HL-60 (cell line): ENCODE measurements at regions not wholly inside any gene's neighbourhood (a gene's known extent, or its start where the extent isn't known, plus 50 kb on each side); places are given as distances from the start of the nearest gene placed in this dataset.

Source experiments
- DNase-seq, 2 experiments: peaks; one replicate each; pipeline ENCODE4 v3.0.0-alpha.2; 2010 to 2020; ENCODE audit warnings: low read depth in 1 of 2, low spot score in 1 of 2
- H3K27ac ChIP-seq: fragments of 250-450 bp; sonication (Bioruptor Pico); replicated peaks from 2 replicates; pipeline ENCODE4 v1.5.1; 2020; ENCODE audit warnings: mild to moderate bottlenecking, moderate library complexity
- H3K27me3 ChIP-seq: fragments of 250-450 bp; sonication (Bioruptor Pico); 2 replicates; pipeline ENCODE4 v1.5.1; 2021; ENCODE audit warnings: mild to moderate bottlenecking, moderate library complexity; ENCODE audit not compliant: insufficient read depth, poor library complexity, severe bottlenecking
- H3K4me3 ChIP-seq: replicated peaks from 2 replicates; pipeline ENCODE4 v1.5.1; 2011; ENCODE audit warnings: mild to moderate bottlenecking, control low read depth, low read length; ENCODE audit not compliant: insufficient read depth
- CTCF ChIP-seq: IDR thresholded peaks from one replicate; pipeline ENCODE4 v1.5.1; 2011; ENCODE audit warnings: low read length, control low read depth, inconsistent platforms; ENCODE audit not compliant: insufficient read depth
- GABPA ChIP-seq: IDR thresholded peaks from 2 replicates; pipeline ENCODE4 v1.6.1; 2012; ENCODE audit warnings: low read depth
- POLR2AphosphoS5 ChIP-seq: IDR thresholded peaks from 2 replicates; pipeline ENCODE4 v1.6.1; 2012; ENCODE audit warnings: low read depth
- REST ChIP-seq: IDR thresholded peaks from 2 replicates; pipeline ENCODE4 v1.6.1; 2012; ENCODE audit warnings: low read depth; ENCODE audit not compliant: insufficient replicate concordance
- SPI1 ChIP-seq: IDR thresholded peaks from 2 replicates; pipeline ENCODE4 v1.6.1; 2012; ENCODE audit warnings: low read depth, mild to moderate bottlenecking, borderline replicate concordance

GRCh38 chr18:68323921-68324320 is 391.0 kb downstream of the TMX3 start:
- DNase-seq = no peak

GRCh38 chr18:68316636-68317035 is 398.3 kb downstream of the TMX3 start:
- TF ChIP-seq POLR2AphosphoS5 = no peak
- TF ChIP-seq SPI1 = no peak
- no peak for TF ChIP-seq CTCF
- TF ChIP-seq GABPA = no peak
- TF ChIP-seq REST = no peak
- Histone ChIP-seq H3K27ac (no peak overlapping the region), H3K27me3 (no peaks in the 10 kb centered on the region), H3K4me3 (no peak overlapping the region)
- DNase-seq = no peak

More at GRCh38 chr18:68323921-68324320, 391.0 kb downstream of the TMX3 start:
- Histone ChIP-seq H3K27ac (no peak overlapping the region), H3K27me3 (no peaks in the 10 kb centered on the region), H3K4me3 (no peak overlapping the region)
- no peak for TF ChIP-seq SPI1
- no peak for TF ChIP-seq POLR2AphosphoS5
- no peak for TF ChIP-seq GABPA
- TF ChIP-seq REST = no peak
- no peak for TF ChIP-seq CTCF

- Histone ChIP-seq H3K4me3 (no peak overlapping the region), H3K27me3 (no peaks in the 10 kb centered on the region), H3K27ac (no peak overlapping the region)
- TF ChIP-seq REST = no peak
- TF ChIP-seq POLR2AphosphoS5 = no peak
- no peak for TF ChIP-seq CTCF
- no peak for TF ChIP-seq SPI1
- TF ChIP-seq GABPA = no peak
- DNase-seq = no peak
Observed at GRCh38 chr18:68314403-68314802, 400.5 kb downstream of the TMX3 start.
